Thyroid gland (tissue), 4 donors: ENCODE measurements at regions not wholly inside any gene's neighbourhood (a gene's known extent, or its start where the extent isn't known, plus 50 kb on each side); places are given as distances from the start of the nearest gene placed in this dataset.

Source experiments
- DNase-seq, 2 donors: peaks; one replicate each; pipeline ENCODE4 v3.0.0-alpha.2; 2019
- H3K27ac ChIP-seq, 3 donors: fragments of 200-600 bp; sonication (generic); 1 replicate in 2 of 3; 2 replicates in 1 of 3; pipeline ENCODE4 v1.5.1; 2016 to 2019; ENCODE audit warnings: mild to moderate bottlenecking in 1 of 3, moderate library complexity in 1 of 3
- H3K27me3 ChIP-seq: fragments of 200-600 bp; sonication (generic); one replicate; pipeline ENCODE4 v1.5.1; 2019
- H3K36me3 ChIP-seq, 2 donors: fragments of 200-600 bp; sonication (generic); one replicate each; pipeline ENCODE4 v1.5.1; 2016 to 2019
- H3K4me1 ChIP-seq, 2 donors: fragments of 200-600 bp; sonication (generic); one replicate each; pipeline ENCODE4 v1.5.1; 2017 to 2019
- H3K4me3 ChIP-seq, 3 donors: fragments of 200-600 bp; sonication (generic); replicated peaks in 1 of 3; 1 replicate in 2 of 3; 2 replicates in 1 of 3; pipeline ENCODE4 v1.5.1; 2016; ENCODE audit warnings: mild to moderate bottlenecking in 1 of 3
- H3K9me3 ChIP-seq: fragments of 200-600 bp; sonication (generic); one replicate; pipeline ENCODE4 v1.5.1; 2017
- CTCF ChIP-seq, 6 experiments: fragments of 200-600 bp in 3 of 6; fragments of 450-650 bp in 3 of 6; sonication (generic) in 3 of 6; IDR thresholded peaks; one replicate each; pipeline ENCODE4 v1.5.1; 2016 to 2019; ENCODE audit warnings: antibody characterized with exemption in 6 of 6, mild to moderate bottlenecking in 2 of 6, inconsistent platforms in 1 of 6, moderate library complexity in 1 of 6
- POLR2A ChIP-seq, 2 donors: fragments of 450-650 bp; IDR thresholded peaks; one replicate each; pipeline ENCODE4 v1.6.1; 2017; ENCODE audit warnings: antibody characterized with exemption in 2 of 2, mild to moderate bottlenecking in 2 of 2, moderate library complexity in 1 of 2
- whole genome bisulfite sequencing, 2 donors: methylation state at CpG; one replicate each; pipeline ENCODE4 v1.1.5; 2017; 5-methylcytosine and 5-hydroxymethylcytosine counted together
- intact Hi-C: fragments of 100-400 bp; cut with DNase I; formaldehyde crosslinking; loops from one replicate; pipeline ENCODE4 v1.15.1; 2023

DNA sequence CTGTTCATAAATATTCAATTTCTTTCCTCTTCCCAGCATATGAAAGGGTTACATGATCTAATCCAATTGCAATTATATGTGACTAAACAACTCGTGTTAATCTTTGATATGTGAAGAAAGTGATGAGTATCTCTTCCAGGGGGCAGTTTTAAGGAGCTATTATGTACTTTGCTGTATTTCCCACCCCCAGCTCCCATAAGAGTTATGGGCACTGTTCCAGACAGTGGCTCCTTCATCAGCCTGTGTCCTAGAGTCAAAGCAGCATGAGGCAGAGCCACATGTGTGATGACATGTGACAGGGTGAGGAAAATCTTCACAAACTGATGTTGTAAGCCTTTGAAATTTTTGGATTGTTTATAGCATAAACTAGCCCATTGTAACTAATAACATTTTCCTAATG lies 315.4 kb downstream of the DIPK2A start:
- intact Hi-C loops, result no loop called here
- Histone ChIP-seq H3K9me3 (no peaks in the 10 kb centered on the region), H3K36me3 (no peaks in the 10 kb centered on the region), H3K27me3 (no peaks in the 10 kb centered on the region), H3K4me1 (no peaks in the 10 kb centered on the region), H3K4me3 (no peak overlapping the region), H3K27ac (no peak overlapping the region)
- no peak for TF ChIP-seq POLR2A (IDR thresholded peaks at IDR 0.05)
- no peak for TF ChIP-seq CTCF (IDR thresholded peaks at IDR 0.05)
- DNase-seq, result peak in 1 of 2 donors; percentile 4
- WGBS, 2 donors, result 7 to 10% methylated on average over 1 of the region's 1 CpG

- no peak for DNase-seq
- H3K36me3 ChIP-seq, result no peaks in the 10 kb centered on the region
- no peak overlapping the region for H3K4me3 ChIP-seq
- no peak overlapping the region for H3K27ac ChIP-seq
- H3K9me3 ChIP-seq, result no peaks in the 10 kb centered on the region
- H3K27me3 ChIP-seq, result no peaks in the 10 kb centered on the region
- 91 to 93% methylated on average over 3 of the region's 3 CpGs for whole genome bisulfite sequencing, 2 donors
- TF ChIP-seq CTCF (IDR thresholded peaks at IDR 0.05) (no peak), POLR2A (IDR thresholded peaks at IDR 0.05) (no peak)
- intact Hi-C loops, result no loop called here
- H3K4me1 ChIP-seq, result no peaks in the 10 kb centered on the region
Measured at GRCh38 chr3:144289057-144289456, 317.4 kb downstream of the DIPK2A start.

DNA sequence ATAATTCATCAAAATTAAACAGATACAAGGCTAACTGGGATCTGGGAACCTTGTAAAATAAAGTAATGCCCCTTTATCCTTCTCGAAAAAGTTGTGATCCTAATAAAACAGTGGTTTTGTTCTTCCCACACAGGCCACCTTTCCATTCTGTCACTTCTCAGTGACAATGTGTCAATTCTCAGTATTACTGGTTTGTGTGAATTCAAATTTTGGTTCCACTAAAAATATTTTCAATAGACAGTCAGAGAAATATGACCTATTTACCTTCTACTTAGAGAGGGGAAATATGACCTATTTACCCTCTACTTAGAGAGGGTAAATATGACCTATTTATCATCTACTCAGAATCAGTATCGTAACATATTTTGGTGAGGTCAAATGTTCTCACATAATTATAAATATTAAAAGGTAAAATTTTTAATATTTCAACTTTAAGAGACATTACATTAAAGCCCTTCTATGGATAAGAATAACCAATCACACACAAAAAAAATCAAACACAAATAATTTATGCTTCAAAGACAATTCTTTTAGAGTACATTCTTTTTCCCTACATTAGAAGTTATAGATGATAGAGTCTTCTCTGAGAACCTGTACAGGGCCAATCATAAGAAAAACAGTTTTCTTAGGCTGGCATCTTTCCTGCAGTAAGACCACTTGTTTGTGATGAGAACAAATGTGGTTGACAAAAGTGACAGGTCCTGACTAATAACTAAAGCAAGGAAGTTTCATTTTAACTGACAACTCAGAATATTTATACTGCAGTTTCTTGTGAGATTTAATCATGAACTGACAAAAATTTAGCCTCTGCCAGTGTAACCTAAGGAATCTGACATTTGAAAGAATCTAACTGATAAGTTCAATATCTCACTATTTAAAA lies 323.3 kb downstream of the DIPK2A start:
- Histone ChIP-seq H3K4me1 (no peaks in the 10 kb centered on the region), H3K4me3 (no peak overlapping the region), H3K27me3 (no peaks in the 10 kb centered on the region), H3K36me3 (no peaks in the 10 kb centered on the region), H3K27ac (no peak overlapping the region), H3K9me3 (no peaks in the 10 kb centered on the region)
- no peak for DNase-seq
- 90 to 95% methylated on average over 2 of the region's 2 CpGs for WGBS, 2 donors
- TF ChIP-seq POLR2A (IDR thresholded peaks at IDR 0.05) (no peak), CTCF (IDR thresholded peaks at IDR 0.05) (no peak)
- intact Hi-C loops, result no loop called here

GRCh38 chr3:144295613-144296012 lies 324.0 kb downstream of the DIPK2A start:
- H3K27ac ChIP-seq, result no peak overlapping the region
- WGBS, 2 donors, result 45 to 61% methylated on average over 3 of the region's 3 CpGs
- intact Hi-C loops, result no loop called here
- H3K27me3 ChIP-seq, result no peaks in the 10 kb centered on the region
- DNase-seq, result no peak
- no peaks in the 10 kb centered on the region for H3K9me3 ChIP-seq
- H3K36me3 ChIP-seq, result no peaks in the 10 kb centered on the region
- no peaks in the 10 kb centered on the region for H3K4me1 ChIP-seq
- no peak overlapping the region for H3K4me3 ChIP-seq
- TF ChIP-seq CTCF (IDR thresholded peaks at IDR 0.05), result no peak
- no peak for TF ChIP-seq POLR2A (IDR thresholded peaks at IDR 0.05)

GRCh38 chr3:144296808-144297207 lies 325.2 kb downstream of the DIPK2A start:
- Histone ChIP-seq H3K4me3 (no peak overlapping the region), H3K36me3 (no peaks in the 10 kb centered on the region), H3K27ac (no peak overlapping the region), H3K9me3 (no peaks in the 10 kb centered on the region), H3K27me3 (no peaks in the 10 kb centered on the region), H3K4me1 (no peaks in the 10 kb centered on the region)
- intact Hi-C loops, result no loop called here
- DNase-seq, result no peak
- no peak for TF ChIP-seq CTCF (IDR thresholded peaks at IDR 0.05)
